Thyroid gland (tissue), 4 donors: ENCODE measurements at regions not wholly inside any gene's neighbourhood (a gene's known extent, or its start where the extent isn't known, plus 50 kb on each side); places are given as distances from the start of the nearest gene placed in this dataset.

Source experiments
- POLR2A ChIP-seq, 2 donors: fragments of 450-650 bp; IDR thresholded peaks; one replicate each; pipeline ENCODE4 v1.6.1; 2017; ENCODE audit warnings: antibody characterized with exemption in 2 of 2, mild to moderate bottlenecking in 2 of 2, moderate library complexity in 1 of 2
- TF ChIP-seq, protein P1 (sequence below), 6 experiments: fragments of 200-600 bp in 3 of 6; fragments of 450-650 bp in 3 of 6; sonication (generic) in 3 of 6; IDR thresholded peaks; one replicate each; pipeline ENCODE4 v1.5.1; 2016 to 2019; ENCODE audit warnings: antibody characterized with exemption in 6 of 6, mild to moderate bottlenecking in 2 of 6, inconsistent platforms in 1 of 6, moderate library complexity in 1 of 6

DNA sequence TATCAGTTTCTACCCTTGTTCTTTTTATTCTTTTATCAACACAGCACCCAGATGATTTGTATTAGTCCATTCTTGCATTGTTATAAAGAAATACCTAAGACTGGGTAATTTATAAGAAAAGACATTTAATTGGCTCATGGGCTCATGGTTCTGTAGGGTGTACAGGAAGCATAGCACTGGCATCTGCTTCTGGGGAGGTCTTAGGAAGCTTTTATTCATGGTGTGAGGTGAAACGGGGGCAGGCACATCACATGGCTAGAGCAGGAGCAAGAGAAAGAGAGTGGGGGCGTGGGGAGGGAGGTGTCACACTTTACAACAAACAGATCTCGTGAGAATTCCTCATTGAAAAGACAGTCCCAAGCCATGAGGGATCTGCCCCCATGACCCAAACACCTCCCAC lies 285.3 kb downstream of the SMARCA1 start:
- TF ChIP-seq, protein P1, sequence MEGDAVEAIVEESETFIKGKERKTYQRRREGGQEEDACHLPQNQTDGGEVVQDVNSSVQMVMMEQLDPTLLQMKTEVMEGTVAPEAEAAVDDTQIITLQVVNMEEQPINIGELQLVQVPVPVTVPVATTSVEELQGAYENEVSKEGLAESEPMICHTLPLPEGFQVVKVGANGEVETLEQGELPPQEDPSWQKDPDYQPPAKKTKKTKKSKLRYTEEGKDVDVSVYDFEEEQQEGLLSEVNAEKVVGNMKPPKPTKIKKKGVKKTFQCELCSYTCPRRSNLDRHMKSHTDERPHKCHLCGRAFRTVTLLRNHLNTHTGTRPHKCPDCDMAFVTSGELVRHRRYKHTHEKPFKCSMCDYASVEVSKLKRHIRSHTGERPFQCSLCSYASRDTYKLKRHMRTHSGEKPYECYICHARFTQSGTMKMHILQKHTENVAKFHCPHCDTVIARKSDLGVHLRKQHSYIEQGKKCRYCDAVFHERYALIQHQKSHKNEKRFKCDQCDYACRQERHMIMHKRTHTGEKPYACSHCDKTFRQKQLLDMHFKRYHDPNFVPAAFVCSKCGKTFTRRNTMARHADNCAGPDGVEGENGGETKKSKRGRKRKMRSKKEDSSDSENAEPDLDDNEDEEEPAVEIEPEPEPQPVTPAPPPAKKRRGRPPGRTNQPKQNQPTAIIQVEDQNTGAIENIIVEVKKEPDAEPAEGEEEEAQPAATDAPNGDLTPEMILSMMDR (IDR thresholded peaks at IDR 0.05): no peak
- TF ChIP-seq POLR2A (IDR thresholded peaks at IDR 0.05): no peak
